Nephron (organoid): ENCODE measurements at regions not wholly inside any gene's neighbourhood (a gene's known extent, or its start where the extent isn't known, plus 50 kb on each side); places are given as distances from the start of the nearest gene placed in this dataset.

Experiments
- H3K27ac Mint-ChIP-seq, 3 experiments: 2 replicates each; pipeline ENCODE4 v1.8.0; 2020; ENCODE audit warnings: mixed read lengths in 3 of 3, mild to moderate bottlenecking in 2 of 3, moderate library complexity in 1 of 3
- H3K27me3 Mint-ChIP-seq: 2 replicates; pipeline ENCODE4 v1.8.0; 2021; ENCODE audit warnings: low read depth, mild to moderate bottlenecking, moderate library complexity, mixed read lengths
- H3K36me3 Mint-ChIP-seq: 2 replicates; pipeline ENCODE4 v1.8.0; 2020; ENCODE audit warnings: low read depth, mixed read lengths
- H3K4me1 Mint-ChIP-seq: 2 replicates; pipeline ENCODE4 v1.8.0; 2020; ENCODE audit warnings: mixed read lengths
- H3K4me3 Mint-ChIP-seq, 3 experiments: 2 replicates each; pipeline ENCODE4 v1.8.0; 2020; ENCODE audit warnings: mild to moderate bottlenecking in 3 of 3, mixed read lengths in 3 of 3, moderate library complexity in 2 of 3
- H3K9me3 Mint-ChIP-seq: 2 replicates; pipeline ENCODE4 v1.8.0; 2020; ENCODE audit warnings: mixed read lengths
- CTCF ChIP-seq, 3 experiments: fragments of 200-600 bp; sonication (generic); IDR thresholded peaks; one replicate each; pipeline ENCODE4 v1.5.0; 2021; ENCODE audit warnings: antibody characterized with exemption in 3 of 3; ENCODE audit not compliant: unreplicated experiment in 3 of 3

- no peaks in the 10 kb centered on the region for H3K9me3 Mint-ChIP-seq
- H3K4me3 Mint-ChIP-seq = no peak overlapping the region
- H3K27ac Mint-ChIP-seq = peak overlapping the region; percentile 76 to 100 (median 87)
- no peak for TF ChIP-seq CTCF (IDR thresholded peaks at IDR 0.05; ENCODE audit: unreplicated experiment in 3 of 3)
- H3K4me1 Mint-ChIP-seq = peaks cover 30% of the 10 kb centered on the region
- peaks cover 3% of the 10 kb centered on the region for H3K27me3 Mint-ChIP-seq
- H3K36me3 Mint-ChIP-seq = no peaks in the 10 kb centered on the region
These were observed 162.7 kb downstream of the C9orf50 start for GRCh38 chr9:129458155-129458661.

GRCh38 chr9:129457325-129457779 is 163.5 kb downstream of the C9orf50 start:
- TF ChIP-seq CTCF (IDR thresholded peaks at IDR 0.05; ENCODE audit: unreplicated experiment in 3 of 3) = no peak
- Mint-ChIP-seq H3K9me3 (no peaks in the 10 kb centered on the region), H3K27me3 (no peaks in the 10 kb centered on the region), H3K36me3 (no peaks in the 10 kb centered on the region), H3K4me1 (peaks cover 36% of the 10 kb centered on the region), H3K27ac (peak overlapping the region; percentile 76 to 100 (median 87)), H3K4me3 (no peak overlapping the region)

- no peak for TF ChIP-seq CTCF (IDR thresholded peaks at IDR 0.05; ENCODE audit: unreplicated experiment in 3 of 3)
- no peaks in the 10 kb centered on the region for H3K36me3 Mint-ChIP-seq
- H3K9me3 Mint-ChIP-seq = no peaks in the 10 kb centered on the region
- no peaks in the 10 kb centered on the region for H3K27me3 Mint-ChIP-seq
- H3K4me1 Mint-ChIP-seq = peaks cover 42% of the 10 kb centered on the region
- no peak overlapping the region for H3K4me3 Mint-ChIP-seq
- peak overlapping the region; percentile 76 to 100 (median 87) for H3K27ac Mint-ChIP-seq
These were observed 164.2 kb downstream of the C9orf50 start for GRCh38 chr9:129456549-129457324.

GRCh38 chr9:129455151-129455995 is 165.5 kb downstream of the C9orf50 start:
- no peak overlapping the region for H3K4me3 Mint-ChIP-seq

GRCh38 chr9:129454467-129455067 is 166.3 kb downstream of the C9orf50 start:
- Mint-ChIP-seq H3K27ac (peak overlapping the region; percentile 60 to 87 (median 87)), H3K4me1 (peaks cover 47% of the 10 kb centered on the region), H3K36me3 (no peaks in the 10 kb centered on the region)

More at GRCh38 chr9:129455151-129455995, 165.5 kb downstream of the C9orf50 start:
- Mint-ChIP-seq H3K27me3 (no peaks in the 10 kb centered on the region), H3K36me3 (no peaks in the 10 kb centered on the region), H3K9me3 (no peaks in the 10 kb centered on the region), H3K4me1 (peaks cover 47% of the 10 kb centered on the region), H3K27ac (peak overlapping the region; percentile 74 to 87 (median 87))
- TF ChIP-seq CTCF (IDR thresholded peaks at IDR 0.05; ENCODE audit: unreplicated experiment in 3 of 3) = no peak

More at GRCh38 chr9:129454467-129455067, 166.3 kb downstream of the C9orf50 start:
- H3K9me3 Mint-ChIP-seq = no peaks in the 10 kb centered on the region
- TF ChIP-seq CTCF (IDR thresholded peaks at IDR 0.05; ENCODE audit: unreplicated experiment in 3 of 3) = no peak
- H3K4me3 Mint-ChIP-seq = no peak overlapping the region
- no peaks in the 10 kb centered on the region for H3K27me3 Mint-ChIP-seq
